HepG2 (cell line): ENCODE measurements at regions not wholly inside any gene's neighbourhood (a gene's known extent, or its start where the extent isn't known, plus 50 kb on each side); places are given as distances from the start of the nearest gene placed in this dataset.

Source experiments
- ATAC-seq: fragments of 200-7000 bp; cut with Tn5 transposase; 3 replicates; pipeline ENCODE4 v1.9.1; 2020; ENCODE audit warnings: mild to moderate bottlenecking, moderate library complexity
- BruUV-seq: library from RNA; stranded (reverse); fragments of 400-500 nt; replicated peaks from 2 replicates; lab custom pipeline; 2021; lab: Mats Ljungman, UMichigan
- CTCF ChIA-PET: fragments of 300-600 bp; formaldehyde crosslinking; extraction: SDS; loops from one replicate; lab custom pipeline; 2021; ENCODE audit warnings: low total read pairs, inconsistent platforms, low intra/inter-chr PET ratio; lab: Yijun Ruan, JAX
- POLR2A ChIA-PET: fragments of 350-600 bp; sonication (Branson Sonifier 250); formaldehyde crosslinking; loops from one replicate; lab custom pipeline; 2020; ENCODE audit warnings: antibody characterized with exemption, inconsistent platforms; lab: Yijun Ruan, JAX
- DNase-seq: peaks from one replicate; pipeline ENCODE4 v3.0.0-alpha.2; 2015; ENCODE audit warnings: low spot score
- FAIRE-seq: peaks from 3 replicates; lab custom pipeline; 2011; peaks lifted over from hg19 to GRCh38; lab: Jason Lieb, UNC
- H2AFZ ChIP-seq: one replicate; pipeline ENCODE4 v1.6.1; 2011; ENCODE audit warnings: low read length, inconsistent platforms
- H3K27ac ChIP-seq: fragments of 300-600 bp; 3 replicates; pipeline ENCODE4 v1.8.0; 2011; ENCODE audit warnings: mixed run types, mild to moderate bottlenecking, mixed read lengths, low read length, inconsistent platforms; ENCODE audit not compliant: insufficient read depth; ENCODE audit errors: extremely low read length
- H3K27me3 ChIP-seq, 2 experiments: fragments of 200-600 bp in 1 of 2; 2 replicates in 1 of 2; 3 replicates in 1 of 2; pipeline versions ENCODE4 v1.6.0 to v1.8.0; 2011; ENCODE audit warnings: low read length in 2 of 2, mild to moderate bottlenecking in 2 of 2, moderate library complexity in 2 of 2, inconsistent platforms in 1 of 2; ENCODE audit not compliant: insufficient read depth in 2 of 2, control insufficient read depth in 1 of 2
- H3K36me3 ChIP-seq, 2 experiments: fragments of 200-600 bp in 1 of 2; replicated peaks in 1 of 2; 2 replicates in 1 of 2; 3 replicates in 1 of 2; pipeline versions ENCODE4 v1.5.1 to v1.8.0; 2011; ENCODE audit warnings: low read length in 2 of 2, inconsistent platforms in 1 of 2; ENCODE audit not compliant: insufficient read depth in 2 of 2, control insufficient read depth in 1 of 2
- H3K4me1 ChIP-seq: 2 replicates; pipeline ENCODE4 v1.5.1; 2012; ENCODE audit warnings: low read length, inconsistent platforms; ENCODE audit not compliant: insufficient read depth
- H3K4me2 ChIP-seq: 2 replicates; pipeline ENCODE4 v1.6.0; 2011; ENCODE audit warnings: low read depth, low read length, inconsistent platforms
- H3K4me3 ChIP-seq, 3 experiments: fragments of 200-600 bp in 1 of 3; sonication (generic), shearing (Covaris generic) in 1 of 3; replicated peaks in 1 of 3; 2 replicates each; pipeline ENCODE4 v1.5.1; 2011 to 2016; ENCODE audit warnings: low read length in 3 of 3, inconsistent platforms in 2 of 3, low read depth in 2 of 3, mild to moderate bottlenecking in 2 of 3, control low read depth in 1 of 3, mixed read lengths in 1 of 3; ENCODE audit not compliant: insufficient read depth in 1 of 3
- H3K79me2 ChIP-seq: one replicate; pipeline ENCODE4 v1.6.1; 2011; ENCODE audit warnings: low read length, inconsistent platforms; ENCODE audit not compliant: insufficient read depth
- H3K9ac ChIP-seq: 2 replicates; pipeline ENCODE4 v1.6.0; 2011; ENCODE audit warnings: mild to moderate bottlenecking, low read depth, low read length, inconsistent platforms; ENCODE audit not compliant: insufficient read depth
- H3K9me3 ChIP-seq: 2 replicates; pipeline ENCODE4 v1.5.1; 2012; ENCODE audit warnings: mild to moderate bottlenecking, low read length
- H4K20me1 ChIP-seq: 2 replicates; pipeline ENCODE4 v1.6.0; 2011; ENCODE audit warnings: inconsistent platforms, mild to moderate bottlenecking, low read length, moderate library complexity; ENCODE audit not compliant: insufficient read depth
- ATF6 ChIP-seq: sonication (generic); formaldehyde crosslinking; conservative IDR thresholded peaks from 2 replicates; pipeline ENCODE4 v1.4.0; 2020; ENCODE audit warnings: missing genetic modification reagents
- GLI4 ChIP-seq: sonication (generic); formaldehyde crosslinking; IDR thresholded peaks from 2 replicates; pipeline ENCODE4 v1.5.1; 2020; ENCODE audit warnings: missing genetic modification reagents, mild to moderate bottlenecking, moderate library complexity, borderline replicate concordance
- HNF4G ChIP-seq, 2 experiments: sonication (generic) in 1 of 2; formaldehyde crosslinking in 1 of 2; IDR thresholded peaks; 2 replicates each; pipeline versions ENCODE4 v1.4.0 to v1.6.1; 2011 to 2020; ENCODE audit warnings: borderline replicate concordance in 2 of 2, low read depth in 2 of 2, mild to moderate bottlenecking in 2 of 2, low read length in 1 of 2, missing genetic modification reagents in 1 of 2, moderate library complexity in 1 of 2
- HOXA9 ChIP-seq: sonication (generic); formaldehyde crosslinking; IDR thresholded peaks from 2 replicates; pipeline ENCODE4 v1.8.1; 2022; ENCODE audit warnings: missing genetic modification reagents, mild to moderate bottlenecking, moderate library complexity, borderline replicate concordance
- MBNL3 ChIP-seq: fragments of 250-450 bp; sonication (Bioruptor Pico); conservative IDR thresholded peaks from 2 replicates; pipeline ENCODE4 v1.8.0; 2022; ENCODE audit warnings: mild to moderate bottlenecking, inconsistent platforms
- MED1 ChIP-seq: sonication (generic); formaldehyde crosslinking; IDR thresholded peaks from 2 replicates; pipeline ENCODE4 v1.4.0; 2020; ENCODE audit warnings: missing genetic modification reagents
- MYNN ChIP-seq: sonication (generic); formaldehyde crosslinking; IDR thresholded peaks from 2 replicates; pipeline ENCODE4 v1.4.0; 2020; ENCODE audit warnings: mild to moderate bottlenecking, low read depth, missing genetic modification reagents
- NR1H2 ChIP-seq: sonication (generic); formaldehyde crosslinking; IDR thresholded peaks from 2 replicates; pipeline ENCODE4 v1.8.1; 2022; ENCODE audit warnings: low read depth, missing genetic modification reagents, borderline replicate concordance
- RXRB ChIP-seq: IDR thresholded peaks from 2 replicates; pipeline ENCODE4 v1.6.1; 2016; ENCODE audit warnings: borderline replicate concordance, missing genetic modification reagents, missing compliant biosample characterization
- SRSF4 ChIP-seq: fragments of 200-400 bp; formaldehyde crosslinking; IDR thresholded peaks from one replicate; pipeline ENCODE4 v1.6.1; 2018; ENCODE audit warnings: mild to moderate bottlenecking, low read depth, low read length, moderate library complexity; ENCODE audit not compliant: poor library complexity, severe bottlenecking
- UBTF ChIP-seq: sonication (generic); formaldehyde crosslinking; IDR thresholded peaks from 2 replicates; pipeline ENCODE4 v1.4.0; 2020; ENCODE audit warnings: mild to moderate bottlenecking, missing genetic modification reagents
- ZBTB7B ChIP-seq: sonication (generic); formaldehyde crosslinking; IDR thresholded peaks from 2 replicates; pipeline ENCODE4 v1.4.0; 2020; ENCODE audit warnings: missing genetic modification reagents
- ZNF737 ChIP-seq: sonication (generic); formaldehyde crosslinking; IDR thresholded peaks from 2 replicates; pipeline ENCODE4 v1.5.0; 2020; ENCODE audit warnings: missing genetic modification reagents, mild to moderate bottlenecking, borderline replicate concordance
- ZXDC ChIP-seq: sonication (generic); formaldehyde crosslinking; IDR thresholded peaks from 2 replicates; pipeline ENCODE4 v1.5.0; 2020; ENCODE audit warnings: mild to moderate bottlenecking, missing genetic modification reagents
- WGBS: methylation state at CpG from one replicate; pipeline ENCODE4 v1.1.6; 2017; ENCODE audit warnings: low lambda C conversion rate; 5-methylcytosine and 5-hydroxymethylcytosine counted together
- in situ Hi-C: cut with HindIII; loops from 2 replicates; pipeline ENCODE4 v1.10.0; 2017; ENCODE audit warnings: low pct_unique_long_range_greater_than_20kb; ENCODE audit not compliant: extremely low pct_ligation_motif_present
- intact Hi-C: fragments of 100-400 bp; cut with micrococcal nuclease; formaldehyde crosslinking; loops from one replicate; pipeline ENCODE4 v1.10.0; 2022; ENCODE audit not compliant: unreplicated experiment

- TF ChIP-seq HNF4G (IDR thresholded peaks at IDR 0.05; ENCODE audit: borderline replicate concordance, low read depth, low read length) (no peak), HNF4G (CRISPR knock-in tag; IDR thresholded peaks at IDR 0.05; ENCODE audit: borderline replicate concordance, low read depth) (no peak), ZNF737 (no peak), GLI4 (CRISPR knock-in tag) (no peak), UBTF (no peak), MED1 (no peak), SRSF4 (no peak), ATF6 (CRISPR knock-in tag) (no peak)
- TF ChIP-seq, all 625 proteins: peak for 0
Observed at GRCh38 chr6:154583546-154584188, 73.2 kb upstream of the CNKSR3 start (continued).

- Histone ChIP-seq H4K20me1 (no peaks in the 10 kb centered on the region), H3K27ac (no peak overlapping the region), H3K27me3 (0 out of 5 replicates have a peak, but pooled peaks cover 0 to 3% of the 10 kb centered on the region in 2 experiments), H3K4me1 (0 out of 2 replicates have a peak, but pooled peaks cover 4% of the 10 kb centered on the region), H3K4me3 (no peak overlapping the region), H3K79me2 (no peaks in the 10 kb centered on the region), H3K4me2 (no peak overlapping the region), H3K9me3 (no peaks in the 10 kb centered on the region), H2AFZ (no peak overlapping the region), H3K9ac (no peak overlapping the region), H3K36me3 (no peaks in the 10 kb centered on the region)
- ChIA-PET POLR2A (no interaction called here), CTCF (no interaction called here)
- intact Hi-C loops, result no loop called here
- in situ Hi-C loops, result no loop called here
- WGBS, result 8% methylated on average over 4 of the region's 4 CpGs
- DNase-seq (no peak), ATAC-seq (no peak), FAIRE-seq (no peak)
- no TSS peak for BruUV-seq
- TF ChIP-seq MBNL3 (CRISPR knock-in tag), result no peak
- no peak for TF ChIP-seq RXRB (CRISPR knock-in tag)
- TF ChIP-seq MYNN (CRISPR knock-in tag), result no peak
- TF ChIP-seq ZBTB7B (CRISPR knock-in tag), result no peak
- TF ChIP-seq HOXA9 (CRISPR knock-in tag), result no peak
- TF ChIP-seq NR1H2 (CRISPR knock-in tag), result no peak
- no peak for TF ChIP-seq ZXDC (CRISPR knock-in tag)
Observed at GRCh38 chr6:154590756-154591155, 80.3 kb upstream of the CNKSR3 start.
